ENCODE measurements at regions not wholly inside any gene's neighbourhood (a gene's known extent, or its start where the extent isn't known, plus 50 kb on each side); places are given as distances from the start of the nearest gene placed in this dataset.

DNA sequence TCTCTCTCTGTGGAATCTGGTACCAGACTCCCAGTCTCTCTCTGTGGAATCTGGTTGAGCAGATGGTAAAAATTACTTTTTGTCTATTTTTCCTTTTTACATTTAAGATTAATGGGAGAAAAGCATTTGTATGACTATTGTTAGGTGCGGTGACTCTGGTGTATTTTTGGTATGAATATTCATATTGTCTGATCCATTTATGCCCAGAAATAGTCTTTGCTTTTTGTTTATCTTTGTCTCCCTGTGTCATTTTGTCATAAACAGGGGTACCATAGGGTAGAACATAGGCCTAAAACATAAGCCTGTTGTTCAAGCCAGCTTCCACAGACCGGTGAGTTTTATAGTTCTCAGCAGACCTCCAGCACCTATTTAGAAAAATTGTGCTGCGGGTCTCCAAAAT lies 78.7 kb downstream of the ETS2 start:
- no peak for TF ChIP-seq GATA3 (IDR thresholded peaks at IDR 0.05; ENCODE audit: low read depth, low read length)
- no peak for TF ChIP-seq GATA2 (IDR thresholded peaks at IDR 0.05; ENCODE audit: low read depth, low read length)

Measured in SH-SY5Y (cell line).